ENCODE measurements at regions not wholly inside any gene's neighbourhood (a gene's known extent, or its start where the extent isn't known, plus 50 kb on each side); places are given as distances from the start of the nearest gene placed in this dataset.

DNA sequence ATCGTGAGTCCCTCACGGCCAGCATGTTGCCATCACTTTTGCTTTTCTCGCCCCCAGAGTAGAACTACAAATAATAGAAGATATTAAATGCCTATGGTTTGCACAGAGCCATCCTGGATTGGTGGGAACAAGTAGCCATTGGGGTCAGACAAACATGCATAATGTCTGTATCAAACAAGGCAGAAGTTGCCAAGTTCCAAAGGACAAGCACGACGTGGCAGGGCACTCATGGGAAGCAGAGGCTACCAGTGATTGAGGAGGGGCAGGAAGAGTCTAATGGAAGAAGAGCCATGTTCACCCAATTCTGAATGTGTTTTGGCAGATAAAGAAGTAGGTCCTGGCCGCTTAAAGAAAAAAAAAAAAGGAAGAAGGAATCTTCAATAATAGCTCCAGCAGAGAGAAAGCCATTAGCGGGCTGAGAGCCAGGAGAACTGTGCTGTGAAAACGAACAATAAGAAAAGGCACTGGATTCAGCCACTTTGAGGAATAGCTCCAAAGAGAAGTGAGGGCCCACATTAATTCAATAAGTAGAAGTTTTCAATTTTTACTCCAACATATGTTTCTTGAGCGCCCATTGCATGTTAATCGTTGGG is 153.7 kb upstream of the ADCY2 start (continued):
- no peak for TF ChIP-seq RAD21 (IDR thresholded peaks at IDR 0.05 in 1 of 2, conservative IDR thresholded peaks at IDR 0.05 in 1 of 2; ENCODE audit: low read depth in 2 of 2, low read length in 2 of 2)
- TF ChIP-seq, protein P1, sequence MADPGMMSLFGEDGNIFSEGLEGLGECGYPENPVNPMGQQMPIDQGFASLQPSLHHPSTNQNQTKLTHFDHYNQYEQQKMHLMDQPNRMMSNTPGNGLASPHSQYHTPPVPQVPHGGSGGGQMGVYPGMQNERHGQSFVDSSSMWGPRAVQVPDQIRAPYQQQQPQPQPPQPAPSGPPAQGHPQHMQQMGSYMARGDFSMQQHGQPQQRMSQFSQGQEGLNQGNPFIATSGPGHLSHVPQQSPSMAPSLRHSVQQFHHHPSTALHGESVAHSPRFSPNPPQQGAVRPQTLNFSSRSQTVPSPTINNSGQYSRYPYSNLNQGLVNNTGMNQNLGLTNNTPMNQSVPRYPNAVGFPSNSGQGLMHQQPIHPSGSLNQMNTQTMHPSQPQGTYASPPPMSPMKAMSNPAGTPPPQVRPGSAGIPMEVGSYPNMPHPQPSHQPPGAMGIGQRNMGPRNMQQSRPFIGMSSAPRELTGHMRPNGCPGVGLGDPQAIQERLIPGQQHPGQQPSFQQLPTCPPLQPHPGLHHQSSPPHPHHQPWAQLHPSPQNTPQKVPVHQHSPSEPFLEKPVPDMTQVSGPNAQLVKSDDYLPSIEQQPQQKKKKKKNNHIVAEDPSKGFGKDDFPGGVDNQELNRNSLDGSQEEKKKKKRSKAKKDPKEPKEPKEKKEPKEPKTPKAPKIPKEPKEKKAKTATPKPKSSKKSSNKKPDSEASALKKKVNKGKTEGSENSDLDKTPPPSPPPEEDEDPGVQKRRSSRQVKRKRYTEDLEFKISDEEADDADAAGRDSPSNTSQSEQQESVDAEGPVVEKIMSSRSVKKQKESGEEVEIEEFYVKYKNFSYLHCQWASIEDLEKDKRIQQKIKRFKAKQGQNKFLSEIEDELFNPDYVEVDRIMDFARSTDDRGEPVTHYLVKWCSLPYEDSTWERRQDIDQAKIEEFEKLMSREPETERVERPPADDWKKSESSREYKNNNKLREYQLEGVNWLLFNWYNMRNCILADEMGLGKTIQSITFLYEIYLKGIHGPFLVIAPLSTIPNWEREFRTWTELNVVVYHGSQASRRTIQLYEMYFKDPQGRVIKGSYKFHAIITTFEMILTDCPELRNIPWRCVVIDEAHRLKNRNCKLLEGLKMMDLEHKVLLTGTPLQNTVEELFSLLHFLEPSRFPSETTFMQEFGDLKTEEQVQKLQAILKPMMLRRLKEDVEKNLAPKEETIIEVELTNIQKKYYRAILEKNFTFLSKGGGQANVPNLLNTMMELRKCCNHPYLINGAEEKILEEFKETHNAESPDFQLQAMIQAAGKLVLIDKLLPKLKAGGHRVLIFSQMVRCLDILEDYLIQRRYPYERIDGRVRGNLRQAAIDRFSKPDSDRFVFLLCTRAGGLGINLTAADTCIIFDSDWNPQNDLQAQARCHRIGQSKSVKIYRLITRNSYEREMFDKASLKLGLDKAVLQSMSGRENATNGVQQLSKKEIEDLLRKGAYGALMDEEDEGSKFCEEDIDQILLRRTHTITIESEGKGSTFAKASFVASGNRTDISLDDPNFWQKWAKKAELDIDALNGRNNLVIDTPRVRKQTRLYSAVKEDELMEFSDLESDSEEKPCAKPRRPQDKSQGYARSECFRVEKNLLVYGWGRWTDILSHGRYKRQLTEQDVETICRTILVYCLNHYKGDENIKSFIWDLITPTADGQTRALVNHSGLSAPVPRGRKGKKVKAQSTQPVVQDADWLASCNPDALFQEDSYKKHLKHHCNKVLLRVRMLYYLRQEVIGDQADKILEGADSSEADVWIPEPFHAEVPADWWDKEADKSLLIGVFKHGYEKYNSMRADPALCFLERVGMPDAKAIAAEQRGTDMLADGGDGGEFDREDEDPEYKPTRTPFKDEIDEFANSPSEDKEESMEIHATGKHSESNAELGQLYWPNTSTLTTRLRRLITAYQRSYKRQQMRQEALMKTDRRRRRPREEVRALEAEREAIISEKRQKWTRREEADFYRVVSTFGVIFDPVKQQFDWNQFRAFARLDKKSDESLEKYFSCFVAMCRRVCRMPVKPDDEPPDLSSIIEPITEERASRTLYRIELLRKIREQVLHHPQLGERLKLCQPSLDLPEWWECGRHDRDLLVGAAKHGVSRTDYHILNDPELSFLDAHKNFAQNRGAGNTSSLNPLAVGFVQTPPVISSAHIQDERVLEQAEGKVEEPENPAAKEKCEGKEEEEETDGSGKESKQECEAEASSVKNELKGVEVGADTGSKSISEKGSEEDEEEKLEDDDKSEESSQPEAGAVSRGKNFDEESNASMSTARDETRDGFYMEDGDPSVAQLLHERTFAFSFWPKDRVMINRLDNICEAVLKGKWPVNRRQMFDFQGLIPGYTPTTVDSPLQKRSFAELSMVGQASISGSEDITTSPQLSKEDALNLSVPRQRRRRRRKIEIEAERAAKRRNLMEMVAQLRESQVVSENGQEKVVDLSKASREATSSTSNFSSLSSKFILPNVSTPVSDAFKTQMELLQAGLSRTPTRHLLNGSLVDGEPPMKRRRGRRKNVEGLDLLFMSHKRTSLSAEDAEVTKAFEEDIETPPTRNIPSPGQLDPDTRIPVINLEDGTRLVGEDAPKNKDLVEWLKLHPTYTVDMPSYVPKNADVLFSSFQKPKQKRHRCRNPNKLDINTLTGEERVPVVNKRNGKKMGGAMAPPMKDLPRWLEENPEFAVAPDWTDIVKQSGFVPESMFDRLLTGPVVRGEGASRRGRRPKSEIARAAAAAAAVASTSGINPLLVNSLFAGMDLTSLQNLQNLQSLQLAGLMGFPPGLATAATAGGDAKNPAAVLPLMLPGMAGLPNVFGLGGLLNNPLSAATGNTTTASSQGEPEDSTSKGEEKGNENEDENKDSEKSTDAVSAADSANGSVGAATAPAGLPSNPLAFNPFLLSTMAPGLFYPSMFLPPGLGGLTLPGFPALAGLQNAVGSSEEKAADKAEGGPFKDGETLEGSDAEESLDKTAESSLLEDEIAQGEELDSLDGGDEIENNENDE (IDR thresholded peaks at IDR 0.05; ENCODE audit: insufficient replicate concordance, low read length): no peak
- TF ChIP-seq, protein P2, sequence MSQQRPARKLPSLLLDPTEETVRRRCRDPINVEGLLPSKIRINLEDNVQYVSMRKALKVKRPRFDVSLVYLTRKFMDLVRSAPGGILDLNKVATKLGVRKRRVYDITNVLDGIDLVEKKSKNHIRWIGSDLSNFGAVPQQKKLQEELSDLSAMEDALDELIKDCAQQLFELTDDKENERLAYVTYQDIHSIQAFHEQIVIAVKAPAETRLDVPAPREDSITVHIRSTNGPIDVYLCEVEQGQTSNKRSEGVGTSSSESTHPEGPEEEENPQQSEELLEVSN (IDR thresholded peaks at IDR 0.05): no peak
- no peak for TF ChIP-seq SP4 (IDR thresholded peaks at IDR 0.05; ENCODE audit: low read length)
- no peak for TF ChIP-seq JUN (IDR thresholded peaks at IDR 0.05; ENCODE audit: low read depth, low read length)
- no peak for TF ChIP-seq JUND (IDR thresholded peaks at IDR 0.05; ENCODE audit: low read length)
- no peak for TF ChIP-seq CREB1 (IDR thresholded peaks at IDR 0.05)
- no peak for TF ChIP-seq EGR1 (IDR thresholded peaks at IDR 0.05; ENCODE audit: borderline replicate concordance, low read depth, low read length)
- no peak for TF ChIP-seq CEBPB (IDR thresholded peaks at IDR 0.05; ENCODE audit: low read depth, low read length)

Data from H1 (cell line).